K562 (cell line): ENCODE measurements at regions not wholly inside any gene's neighbourhood (a gene's known extent, or its start where the extent isn't known, plus 50 kb on each side); places are given as distances from the start of the nearest gene placed in this dataset.

Source experiments
- ATAC-seq: fragments of 200-7000 bp; cut with Tn5 transposase; 3 replicates; pipeline ENCODE4 v1.9.1; 2020; ENCODE audit warnings: moderate library complexity
- BruUV-seq: library from RNA; stranded (reverse); fragments of 400-500 nt; replicated peaks from 2 replicates; lab custom pipeline; 2021; lab: Mats Ljungman, UMichigan
- CTCF ChIA-PET: fragments of 300-600 bp; formaldehyde crosslinking; extraction: SDS; loops from one replicate; lab custom pipeline; 2021; ENCODE audit warnings: low intra/inter-chr PET ratio; lab: Yijun Ruan, JAX
- POLR2A ChIA-PET: fragments of 300-600, 350-650 bp; sonication (Branson Sonifier 250); formaldehyde crosslinking; extraction: SDS; loops from one replicate; lab custom pipeline; 2021; ENCODE audit warnings: antibody characterized with exemption, inconsistent platforms; lab: Yijun Ruan, JAX
- DNase-seq, 4 experiments: peaks; one replicate each; pipeline versions ENCODE4 v3.0.0 to v3.0.0-alpha.2; 2011 to 2018; ENCODE audit warnings: low spot score in 3 of 4, mixed read lengths in 3 of 4; ENCODE audit errors: extremely low read depth in 1 of 4
- FAIRE-seq: peaks from 2 replicates; lab custom pipeline; 2011; peaks lifted over from hg19 to GRCh38; lab: Jason Lieb, UNC
- H2AFZ ChIP-seq: 2 replicates; pipeline ENCODE4 v1.6.0; 2011; ENCODE audit warnings: low read depth, low read length, control low read depth, inconsistent platforms
- H3K27ac ChIP-seq: fragments of 200-600 bp; 3 replicates; pipeline ENCODE4 v1.8.0; 2011; ENCODE audit warnings: low read depth, mild to moderate bottlenecking, control low read depth, inconsistent platforms, low read length, moderate library complexity, mixed read lengths; ENCODE audit errors: extremely low read depth
- H3K27me3 ChIP-seq, 2 experiments: fragments of 300-600 bp in 1 of 2; 2 replicates in 1 of 2; 3 replicates in 1 of 2; pipeline versions ENCODE4 v1.6.0 to v1.8.0; 2011; ENCODE audit warnings: inconsistent platforms in 2 of 2, low read length in 2 of 2, mild to moderate bottlenecking in 1 of 2, mixed read lengths in 1 of 2, moderate library complexity in 1 of 2; ENCODE audit not compliant: control insufficient read depth in 2 of 2, insufficient read depth in 2 of 2
- H3K36me3 ChIP-seq: fragments of 300-600 bp; 3 replicates; pipeline ENCODE4 v1.8.0; 2011; ENCODE audit warnings: mild to moderate bottlenecking, low read length, inconsistent platforms; ENCODE audit not compliant: control insufficient read depth, insufficient read depth
- H3K4me1 ChIP-seq, 2 experiments: fragments of 200-600 bp in 1 of 2; replicated peaks in 1 of 2; 2 replicates in 1 of 2; 3 replicates in 1 of 2; pipeline versions ENCODE4 v1.5.1 to v1.8.0; 2011; ENCODE audit warnings: inconsistent platforms in 2 of 2, low read length in 2 of 2, mild to moderate bottlenecking in 1 of 2, mixed read lengths in 1 of 2, moderate library complexity in 1 of 2; ENCODE audit not compliant: control insufficient read depth in 2 of 2, insufficient read depth in 2 of 2
- H3K4me2 ChIP-seq: 2 replicates; pipeline ENCODE4 v1.6.1; 2011; ENCODE audit warnings: low read length, control low read depth, inconsistent platforms, mixed read lengths; ENCODE audit not compliant: insufficient read depth
- H3K4me3 ChIP-seq: fragments of 200-600 bp; sonication (generic), shearing (Covaris generic); 2 replicates; pipeline ENCODE4 v1.5.1; 2016; ENCODE audit warnings: control low read depth, inconsistent platforms
- H3K79me2 ChIP-seq: fragments of 200-600 bp; 3 replicates; pipeline ENCODE4 v1.8.0; 2011; ENCODE audit warnings: low read length, inconsistent platforms; ENCODE audit not compliant: control insufficient read depth, insufficient read depth
- H3K9ac ChIP-seq, 2 experiments: 2 replicates each; pipeline versions ENCODE4 v1.6.0 to v1.6.1; 2011; ENCODE audit warnings: low read depth in 2 of 2, low read length in 2 of 2, control low read depth in 1 of 2, inconsistent platforms in 1 of 2, mild to moderate bottlenecking in 1 of 2, mixed read lengths in 1 of 2; ENCODE audit not compliant: insufficient read depth in 1 of 2
- H3K9me1 ChIP-seq: one replicate; pipeline ENCODE4 v1.6.0; 2011; ENCODE audit warnings: inconsistent platforms, mild to moderate bottlenecking, low read length, moderate library complexity; ENCODE audit not compliant: control insufficient read depth, insufficient read depth
- H3K9me3 ChIP-seq: replicated peaks from 2 replicates; pipeline ENCODE4 v1.5.1; 2011; ENCODE audit warnings: low read depth, low read length, inconsistent platforms; ENCODE audit not compliant: control insufficient read depth, insufficient read depth
- H4K20me1 ChIP-seq: replicated peaks from 2 replicates; pipeline ENCODE4 v1.6.1; 2011; ENCODE audit warnings: low read length, inconsistent platforms, mixed read lengths; ENCODE audit not compliant: control insufficient read depth, insufficient read depth
- ARID1B ChIP-seq: fragments of 450-650 bp; IDR thresholded peaks from 2 replicates; pipeline ENCODE4 v1.6.1; 2016; ENCODE audit warnings: antibody characterized with exemption, mild to moderate bottlenecking, inconsistent platforms
- BCOR ChIP-seq: fragments of 450-650 bp; IDR thresholded peaks from 2 replicates; pipeline ENCODE4 v1.6.1; 2016
- GTF2F1 ChIP-seq: IDR thresholded peaks from 2 replicates; pipeline ENCODE4 v1.6.1; 2011; ENCODE audit warnings: low read depth, low read length, improper control_type of control experiment
- HDAC6 ChIP-seq: IDR thresholded peaks from 2 replicates; pipeline ENCODE4 v1.6.1; 2012; ENCODE audit warnings: low read depth, mild to moderate bottlenecking, control low read depth, inconsistent platforms, low read length, moderate library complexity
- JUN ChIP-seq, 2 experiments: sonication (generic) in 1 of 2; formaldehyde crosslinking in 1 of 2; IDR thresholded peaks; 2 replicates each; pipeline versions ENCODE4 v1.6.1 to v1.8.0; 2012 to 2022; ENCODE audit warnings: borderline replicate concordance in 2 of 2, mild to moderate bottlenecking in 2 of 2, improper control_type of control experiment in 1 of 2, low read depth in 1 of 2, low read length in 1 of 2, missing genetic modification reagents in 1 of 2
- KDM2B ChIP-seq: fragments of 250-450 bp; sonication (Bioruptor Pico); IDR thresholded peaks from 2 replicates; pipeline ENCODE4 v1.8.0; 2021; ENCODE audit warnings: mild to moderate bottlenecking, moderate library complexity
- PBX2 ChIP-seq, 2 experiments: IDR thresholded peaks in 1 of 2; conservative IDR thresholded peaks in 1 of 2; 2 replicates each; pipeline ENCODE4 v1.6.1; 2016; ENCODE audit warnings: low read depth in 2 of 2, mild to moderate bottlenecking in 1 of 2, missing compliant biosample characterization in 1 of 2, missing genetic modification characterization in 1 of 2, moderate library complexity in 1 of 2
- RUNX1 ChIP-seq: sonication (generic); IDR thresholded peaks from 2 replicates; pipeline ENCODE4 v1.6.1; 2016; ENCODE audit warnings: antibody characterized with exemption, low read depth
- WHSC1 ChIP-seq: IDR thresholded peaks from one replicate; pipeline ENCODE4 v1.6.1; 2012; ENCODE audit warnings: low read length, control low read depth, inconsistent platforms
- ZNF143 ChIP-seq: sonication (generic); formaldehyde crosslinking; IDR thresholded peaks from 2 replicates; pipeline ENCODE4 v1.9.0; 2022; ENCODE audit warnings: mild to moderate bottlenecking, missing genetic modification reagents
- ZNF175 ChIP-seq: fragments of 200-800 bp; sonication (Bioruptor generic); IDR thresholded peaks from 2 replicates; pipeline ENCODE4 v1.6.1; 2016; ENCODE audit warnings: low read depth, mild to moderate bottlenecking, missing genetic modification characterization, missing compliant biosample characterization
- ZNF766 ChIP-seq: fragments of 200-800 bp; sonication (Bioruptor generic); conservative IDR thresholded peaks from 2 replicates; pipeline ENCODE4 v1.6.1; 2016; ENCODE audit warnings: missing genetic modification characterization, missing compliant biosample characterization
- WGBS: fragments of 100-300 bp; shearing (Covaris generic); methylation state at CpG from one replicate; pipeline ENCODE4 v1.1.6; 2016; ENCODE audit warnings: low coverage, mixed read lengths; ENCODE audit not compliant: insufficient coverage; ENCODE audit errors: missing lambda C conversion rate; 5-methylcytosine and 5-hydroxymethylcytosine counted together
- in situ Hi-C: fragments of 300-500 bp; cut with MboI; formaldehyde crosslinking; loops from 4 replicates; pipeline ENCODE4 v1.15.0; 2018; ENCODE audit warnings: inconsistent platforms, mixed read lengths
- intact Hi-C: fragments of 100-400 bp; cut with micrococcal nuclease; formaldehyde crosslinking; loops from 2 replicates; pipeline ENCODE4 v1.14.2; 2022

- H3K9me1 ChIP-seq: no peaks in the 10 kb centered on the region
- ChIA-PET POLR2A (no interaction called here), CTCF (no interaction called here)
- no peaks in the 10 kb centered on the region for H3K36me3 ChIP-seq
- no TSS peak for BruUV-seq
- no peak overlapping the region for H3K9ac ChIP-seq
- H3K4me2 ChIP-seq: no peak overlapping the region
- H4K20me1 ChIP-seq: no peaks in the 10 kb centered on the region
- H3K4me1 ChIP-seq: no peaks in the 10 kb centered on the region; a peak in 1 of 5 replicates
- no peaks in the 10 kb centered on the region for H3K9me3 ChIP-seq
- intact Hi-C loops (no loop called here), in situ Hi-C loops (no loop called here)
- H3K79me2 ChIP-seq: no peaks in the 10 kb centered on the region
- 0% methylated on average over 5 of the region's 5 CpGs for WGBS
- peaks cover 0 to 4% of the 10 kb centered on the region in 2 experiments; a peak in 1 of 5 replicates for H3K27me3 ChIP-seq
- ATAC-seq: no peak
- H2AFZ ChIP-seq: no peak overlapping the region
- TF ChIP-seq JUN (IDR thresholded peaks at IDR 0.05; ENCODE audit: borderline replicate concordance, low read depth, low read length) (no peak), JUN (CRISPR knock-in tag; IDR thresholded peaks at IDR 0.05; ENCODE audit: borderline replicate concordance) (no peak), ZNF175 (CRISPR knock-in tag) (no peak), GTF2F1 (no peak), WHSC1 (no peak)
- no peak overlapping the region for H3K27ac ChIP-seq
- no peak for FAIRE-seq
- H3K4me3 ChIP-seq: no peak overlapping the region
- no peak for DNase-seq
These were observed 203.8 kb upstream of the SIX2 start for GRCh38 chr2:45212953-45213635.

DNA sequence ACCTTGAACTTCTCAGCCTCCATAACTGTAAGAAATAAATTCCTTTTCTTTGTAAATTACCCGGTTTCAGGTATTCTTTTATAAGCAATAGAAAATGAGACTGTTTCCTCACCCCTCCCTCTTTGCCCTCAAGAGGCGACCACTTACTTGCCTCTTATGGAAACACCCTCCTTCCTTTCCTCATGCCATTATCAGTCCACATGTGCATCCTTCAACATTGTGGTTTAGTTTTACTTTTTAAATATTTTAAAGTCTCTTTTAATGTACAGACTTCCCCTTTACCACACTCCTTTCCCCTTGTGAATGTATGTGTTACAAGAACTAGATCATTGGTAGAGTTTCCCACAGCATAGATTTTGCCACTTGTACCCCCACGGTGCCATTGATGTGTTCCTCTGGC, 202.4 kb upstream of the SIX2 start:
- Histone ChIP-seq H4K20me1 (no peaks in the 10 kb centered on the region), H3K4me3 (no peak overlapping the region), H3K27me3 (peaks cover 0 to 4% of the 10 kb centered on the region in 2 experiments; a peak in 1 of 5 replicates), H3K4me1 (no peaks in the 10 kb centered on the region; a peak in 1 of 5 replicates), H3K9me1 (no peaks in the 10 kb centered on the region), H3K4me2 (no peak overlapping the region), H3K79me2 (no peaks in the 10 kb centered on the region), H3K27ac (no peak overlapping the region), H3K9ac (no peak overlapping the region), H3K36me3 (no peaks in the 10 kb centered on the region), H2AFZ (no peak overlapping the region), H3K9me3 (no peaks in the 10 kb centered on the region)
- BruUV-seq: no TSS peak
- POLR2A ChIA-PET: no interaction called here
- in situ Hi-C loops (no loop called here), intact Hi-C loops (no loop called here)
- CTCF ChIA-PET: no interaction called here
- DNase-seq (no peak), ATAC-seq (no peak), FAIRE-seq (no peak)
- WGBS: 0% methylated on average over 3 of the region's 3 CpGs
- TF ChIP-seq HDAC6 (no peak), ARID1B (no peak), KDM2B (CRISPR knock-in tag) (no peak), BCOR (no peak), ZNF766 (CRISPR knock-in tag) (no peak), RUNX1 (no peak), PBX2 (CRISPR knock-in tag; IDR thresholded peaks at IDR 0.05; ENCODE audit: low read depth) (no peak), PBX2 (tag; conservative IDR thresholded peaks at IDR 0.05; ENCODE audit: low read depth) (no peak), ZNF143 (no peak)
